H1 (cell line): ENCODE measurements at regions not wholly inside any gene's neighbourhood (a gene's known extent, or its start where the extent isn't known, plus 50 kb on each side); places are given as distances from the start of the nearest gene placed in this dataset.
A peak's percentile ranks its signal among the peaks of the same experiment; 100 is the strongest.

Experiments
- CTCF ChIA-PET: fragments of 300-600 bp; sonication (Branson Sonifier 250); formaldehyde crosslinking; loops from one replicate; lab custom pipeline; 2021; ENCODE audit not compliant: partially characterized antibody; lab: Charles Lee
- POLR2A ChIA-PET: fragments of 300-600 bp; sonication (Branson Sonifier 250); formaldehyde crosslinking; loops from one replicate; lab custom pipeline; 2021; ENCODE audit warnings: inconsistent platforms; ENCODE audit not compliant: partially characterized antibody; lab: Charles Lee
- DNase-seq, 2 experiments: peaks; one replicate each; pipeline versions ENCODE4 v3.0.0 to v3.0.0-alpha.2; 2010 to 2022; ENCODE audit warnings: low spot score in 2 of 2, low read depth in 1 of 2, mixed read lengths in 1 of 2
- FAIRE-seq: peaks from 2 replicates; lab custom pipeline; 2011; peaks lifted over from hg19 to GRCh38; lab: Jason Lieb, UNC
- H2AFZ ChIP-seq: 2 replicates; pipeline ENCODE4 v1.8.1; 2012; ENCODE audit warnings: low read length, inconsistent platforms
- H2AK5ac ChIP-seq: 2 replicates; pipeline ENCODE4 v1.6.1; 2013; ENCODE audit warnings: low read depth, low read length
- H2BK120ac ChIP-seq: replicated peaks from 2 replicates; pipeline ENCODE3; 2013; ENCODE audit warnings: low read depth, low read length, inconsistent platforms
- H2BK12ac ChIP-seq: 2 replicates; pipeline ENCODE4 v1.6.1; 2013; ENCODE audit warnings: low read depth, low read length
- H2BK15ac ChIP-seq: 2 replicates; pipeline ENCODE4 v1.6.1; 2013; ENCODE audit warnings: low read length
- H2BK20ac ChIP-seq: 2 replicates; pipeline ENCODE4 v1.6.1; 2013; ENCODE audit warnings: low read length
- H2BK5ac ChIP-seq: 2 replicates; pipeline ENCODE4 v1.6.1; 2013; ENCODE audit warnings: low read depth, low read length
- H3K14ac ChIP-seq: 2 replicates; pipeline ENCODE4 v1.6.1; 2013; ENCODE audit warnings: inconsistent platforms; ENCODE audit not compliant: insufficient read length
- H3K18ac ChIP-seq: 2 replicates; pipeline ENCODE4 v1.6.1; 2013; ENCODE audit warnings: low read length; ENCODE audit errors: extremely low read depth
- H3K23ac ChIP-seq: 2 replicates; pipeline ENCODE4 v1.6.1; 2013; ENCODE audit warnings: inconsistent platforms; ENCODE audit not compliant: insufficient read length
- H3K23me2 ChIP-seq: 2 replicates; pipeline ENCODE4 v1.6.1; 2013; ENCODE audit warnings: low read depth, low read length
- H3K27ac ChIP-seq: 2 replicates; pipeline ENCODE4 v1.6.1; 2011; ENCODE audit warnings: low read depth, low read length, inconsistent platforms
- H3K27me3 ChIP-seq, 4 experiments: replicated peaks in 1 of 4; 1 replicate in 1 of 4; 2 replicates in 3 of 4; pipeline versions ENCODE4 v1.6.1 to v1.8.1; 2011 to 2013; ENCODE audit warnings: low read length in 3 of 4, mild to moderate bottlenecking in 3 of 4, inconsistent platforms in 2 of 4, mixed read lengths in 2 of 4, moderate library complexity in 1 of 4; ENCODE audit not compliant: control insufficient read depth in 3 of 4, insufficient read depth in 3 of 4; ENCODE audit errors: extremely low read depth in 1 of 4
- H3K36me3 ChIP-seq, 4 experiments: 2 replicates each; pipeline versions ENCODE4 v1.6.1 to v1.8.1; 2011 to 2013; ENCODE audit warnings: mild to moderate bottlenecking in 4 of 4, low read length in 3 of 4, moderate library complexity in 2 of 4, control low read depth in 1 of 4, inconsistent platforms in 1 of 4; ENCODE audit not compliant: insufficient read depth in 4 of 4, control insufficient read depth in 2 of 4
- H3K4ac ChIP-seq: replicated peaks from 2 replicates; pipeline ENCODE3; 2013; ENCODE audit warnings: low read length, low read depth, mixed read lengths, inconsistent platforms; ENCODE audit not compliant: insufficient read length
- H3K4me1 ChIP-seq, 4 experiments: replicated peaks in 1 of 4; 1 replicate in 1 of 4; 2 replicates in 3 of 4; pipeline versions ENCODE4 v1.6.1 to v1.8.1; 2011 to 2013; ENCODE audit warnings: low read length in 3 of 4, inconsistent platforms in 2 of 4, mixed read lengths in 1 of 4; ENCODE audit not compliant: insufficient read depth in 4 of 4, control insufficient read depth in 3 of 4
- H3K4me2 ChIP-seq, 2 experiments: 2 replicates each; pipeline versions ENCODE4 v1.6.1 to v1.8.1; 2011 to 2013; ENCODE audit warnings: low read depth in 2 of 2, low read length in 2 of 2, control low read depth in 1 of 2, inconsistent platforms in 1 of 2, mild to moderate bottlenecking in 1 of 2; ENCODE audit not compliant: insufficient read depth in 1 of 2
- H3K4me3 ChIP-seq, 4 experiments: fragments of 200-600, 300-600 bp in 1 of 4; sonication (generic), shearing (Covaris generic), sonication (Bioruptor Twin) in 1 of 4; 2 replicates each; pipeline versions ENCODE4 v1.5.1 to v1.8.1; 2011 to 2016; ENCODE audit warnings: low read length in 4 of 4, low read depth in 3 of 4, control low read depth in 2 of 4, inconsistent platforms in 2 of 4, mild to moderate bottlenecking in 2 of 4, mixed read lengths in 1 of 4, moderate library complexity in 1 of 4; ENCODE audit not compliant: insufficient read depth in 2 of 4; ENCODE audit errors: extremely low read depth in 1 of 4
- H3K56ac ChIP-seq: replicated peaks from 2 replicates; pipeline ENCODE3; 2013; ENCODE audit warnings: low read depth, mild to moderate bottlenecking, mixed read lengths, low read length, inconsistent platforms; ENCODE audit not compliant: insufficient read length
- H3K79me1 ChIP-seq: 2 replicates; pipeline ENCODE4 v1.6.1; 2013; ENCODE audit warnings: low read depth, low read length, control low read depth
- H3K79me2 ChIP-seq, 2 experiments: 2 replicates each; pipeline versions ENCODE4 v1.6.1 to v1.8.1; 2012 to 2013; ENCODE audit warnings: low read length in 2 of 2, mild to moderate bottlenecking in 2 of 2, inconsistent platforms in 1 of 2; ENCODE audit not compliant: insufficient read depth in 2 of 2, control insufficient read depth in 1 of 2
- H3K9ac ChIP-seq, 4 experiments: replicated peaks in 1 of 4; 1 replicate in 1 of 4; 2 replicates in 3 of 4; pipeline versions ENCODE4 v1.6.1 to v1.8.1; 2011 to 2013; ENCODE audit warnings: low read depth in 3 of 4, low read length in 3 of 4, control low read depth in 2 of 4, mild to moderate bottlenecking in 2 of 4, moderate library complexity in 2 of 4, inconsistent platforms in 1 of 4; ENCODE audit errors: extremely low read depth in 1 of 4
- H3K9me3 ChIP-seq, 2 experiments: 2 replicates each; pipeline versions ENCODE4 v1.6.1 to v1.8.1; 2012 to 2013; ENCODE audit warnings: mild to moderate bottlenecking in 2 of 2, moderate library complexity in 2 of 2, control low read depth in 1 of 2, inconsistent platforms in 1 of 2, low read depth in 1 of 2, low read length in 1 of 2, mixed read lengths in 1 of 2; ENCODE audit not compliant: insufficient read depth in 2 of 2
- H4K20me1 ChIP-seq, 2 experiments: replicated peaks in 1 of 2; 2 replicates each; pipeline versions ENCODE3 to v1.8.1; 2011 to 2013; ENCODE audit warnings: inconsistent platforms in 2 of 2, low read length in 2 of 2, mild to moderate bottlenecking in 1 of 2; ENCODE audit not compliant: insufficient read depth in 2 of 2, control insufficient read depth in 1 of 2
- H4K5ac ChIP-seq: 2 replicates; pipeline ENCODE4 v1.6.1; 2013; ENCODE audit warnings: low read length, low read depth, mixed read lengths, inconsistent platforms; ENCODE audit not compliant: insufficient read length
- H4K8ac ChIP-seq: 2 replicates; pipeline ENCODE4 v1.8.0; 2013; ENCODE audit warnings: mild to moderate bottlenecking, moderate library complexity, low read length, inconsistent platforms; ENCODE audit not compliant: insufficient read depth; ENCODE audit errors: extremely low read depth
- H4K91ac ChIP-seq: replicated peaks from 2 replicates; pipeline ENCODE3; 2013; ENCODE audit warnings: low read length, mixed read lengths, inconsistent platforms; ENCODE audit not compliant: insufficient read length
- ASH2L ChIP-seq: fragments of 200-600, 300-600 bp; sonication (generic); IDR thresholded peaks from one replicate; pipeline ENCODE4 v1.7.1; 2017; ENCODE audit warnings: low read length
- MAFK ChIP-seq: IDR thresholded peaks from 2 replicates; pipeline ENCODE4 v1.6.1; 2012; ENCODE audit warnings: low read depth, mild to moderate bottlenecking, improper control_type of control experiment, low read length
- RAD21 ChIP-seq, 2 experiments: IDR thresholded peaks in 1 of 2; conservative IDR thresholded peaks in 1 of 2; 2 replicates each; pipeline ENCODE4 v1.6.1; 2011; ENCODE audit warnings: low read depth in 2 of 2, low read length in 2 of 2, improper control_type of control experiment in 1 of 2, inconsistent platforms in 1 of 2, mild to moderate bottlenecking in 1 of 2, moderate library complexity in 1 of 2
- SAP30 ChIP-seq: fragments of 300-600 bp; sonication (generic); IDR thresholded peaks from 2 replicates; pipeline ENCODE4 v1.7.1; 2012; ENCODE audit warnings: low read length, moderate library complexity, mild to moderate bottlenecking, inconsistent platforms; ENCODE audit not compliant: insufficient read depth, insufficient replicate concordance
- SP1 ChIP-seq: IDR thresholded peaks from 2 replicates; pipeline ENCODE4 v1.6.1; 2011; ENCODE audit warnings: low read depth, low read length
- TEAD4 ChIP-seq: IDR thresholded peaks from 2 replicates; pipeline ENCODE4 v1.6.1; 2012; ENCODE audit warnings: low read depth, low read length, inconsistent platforms, mixed read lengths
- TF ChIP-seq, protein P1 (sequence below): IDR thresholded peaks from 2 replicates; pipeline ENCODE4 v1.6.1; 2012; ENCODE audit warnings: inconsistent platforms

GRCh38 chr4:130288576-130288975 is 1192.6 kb downstream of the C4orf33 start (continued):
- TF ChIP-seq, protein P1, sequence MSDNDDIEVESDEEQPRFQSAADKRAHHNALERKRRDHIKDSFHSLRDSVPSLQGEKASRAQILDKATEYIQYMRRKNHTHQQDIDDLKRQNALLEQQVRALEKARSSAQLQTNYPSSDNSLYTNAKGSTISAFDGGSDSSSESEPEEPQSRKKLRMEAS: no peak

- H3K4ac ChIP-seq: no peak overlapping the region
- H3K23me2 ChIP-seq: no peaks in the 10 kb centered on the region
- H3K23ac ChIP-seq: no peak overlapping the region
- H3K79me1 ChIP-seq: no peaks in the 10 kb centered on the region
- no peak overlapping the region for H3K18ac ChIP-seq
- H4K20me1 ChIP-seq: no peaks in the 10 kb centered on the region
- POLR2A ChIA-PET: no interaction called here
- no peak overlapping the region for H2AK5ac ChIP-seq
- DNase-seq (no peak), FAIRE-seq (no peak)
- no peak overlapping the region for H4K5ac ChIP-seq
- no peak overlapping the region for H3K9ac ChIP-seq
- no peak overlapping the region for H2AFZ ChIP-seq
- no peak overlapping the region for H3K4me2 ChIP-seq
- no peak overlapping the region for H3K14ac ChIP-seq
- no peak overlapping the region for H3K56ac ChIP-seq
- H3K27ac ChIP-seq: no peak overlapping the region
- H2BK120ac ChIP-seq: no peak overlapping the region
- H3K4me1 ChIP-seq: peaks cover 0 to 4% (median 0%) of the 10 kb centered on the region in 4 experiments; a peak in 1 of 7 replicates
- H4K8ac ChIP-seq: no peak overlapping the region
- H3K4me3 ChIP-seq: no peak overlapping the region
- H3K9me3 ChIP-seq: no peaks in the 10 kb centered on the region; a peak in 1 of 4 replicates
- CTCF ChIA-PET: interaction anchor here (0.7 to 1.2 kb wide), 2 partner anchors 13 to 25 kb away, joined by 3 to 4 read pairs; no protein-coding TSS in a partner anchor
- H2BK15ac ChIP-seq: no peak overlapping the region
- no peak overlapping the region for H2BK20ac ChIP-seq
- no peak overlapping the region for H2BK5ac ChIP-seq
- no peaks in the 10 kb centered on the region for H3K36me3 ChIP-seq
- H3K79me2 ChIP-seq: no peaks in the 10 kb centered on the region
- H2BK12ac ChIP-seq: no peak overlapping the region
- no peaks in the 10 kb centered on the region for H3K27me3 ChIP-seq
- H4K91ac ChIP-seq: no peak overlapping the region
- peak; percentile 57 for TF ChIP-seq MAFK
- TF ChIP-seq ASH2L: no peak
- TF ChIP-seq SAP30: no peak
- TF ChIP-seq TEAD4: no peak
- no peak for TF ChIP-seq RAD21 (IDR thresholded peaks at IDR 0.05 in 1 of 2, conservative IDR thresholded peaks at IDR 0.05 in 1 of 2; ENCODE audit: low read depth in 2 of 2, low read length in 2 of 2)
- no peak for TF ChIP-seq SP1
Observed at GRCh38 chr4:130293692-130294091, 1197.7 kb downstream of the C4orf33 start.
